GM12878 (cell line): ENCODE measurements at regions not wholly inside any gene's neighbourhood (a gene's known extent, or its start where the extent isn't known, plus 50 kb on each side); places are given as distances from the start of the nearest gene placed in this dataset.

Source experiments
- CTCF ChIP-seq, 3 experiments: IDR thresholded peaks in 2 of 3; conservative IDR thresholded peaks in 1 of 3; 2 replicates each; pipeline ENCODE4 v1.5.1; 2011; ENCODE audit warnings: low read depth in 3 of 3, low read length in 3 of 3, mild to moderate bottlenecking in 3 of 3, control low read depth in 2 of 3, moderate library complexity in 2 of 3, inconsistent platforms in 1 of 3, mixed read lengths in 1 of 3; ENCODE audit not compliant: control insufficient read depth in 2 of 3, insufficient read depth in 1 of 3; ENCODE audit errors: extremely low read depth in 1 of 3
- MEF2A ChIP-seq: IDR thresholded peaks from 2 replicates; pipeline ENCODE4 v1.6.1; 2011; ENCODE audit warnings: low read depth, mild to moderate bottlenecking, low read length, moderate library complexity; ENCODE audit not compliant: insufficient read depth
- RAD21 ChIP-seq: IDR thresholded peaks from 2 replicates; pipeline ENCODE4 v1.6.1; 2011; ENCODE audit warnings: mild to moderate bottlenecking, low read depth, low read length, moderate library complexity; ENCODE audit not compliant: insufficient read depth
- ZNF24 ChIP-seq: fragments of 450-650 bp; IDR thresholded peaks from 2 replicates; pipeline ENCODE4 v1.6.1; 2017; ENCODE audit warnings: antibody characterized with exemption, mild to moderate bottlenecking

- TF ChIP-seq CTCF (IDR thresholded peaks at IDR 0.05 in 2 of 3, conservative IDR thresholded peaks at IDR 0.05 in 1 of 3; ENCODE audit: control insufficient read depth in 2 of 3, extremely low read depth in 1 of 3, insufficient read depth in 1 of 3, low read depth in 3 of 3, low read length in 3 of 3): no peak
- no peak for TF ChIP-seq RAD21
- TF ChIP-seq ZNF24: no peak
- TF ChIP-seq MEF2A: no peak
These were observed 392.1 kb downstream of the BRD1 start for GRCh38 chr22:49435596-49435995.
